ENCODE measurements at regions not wholly inside any gene's neighbourhood (a gene's known extent, or its start where the extent isn't known, plus 50 kb on each side); places are given as distances from the start of the nearest gene placed in this dataset.

- Histone ChIP-seq H3K36me3 (no peaks in the 10 kb centered on the region), H3K27ac (peak overlapping the region; percentile 66 to 69), H3K9me3 (no peaks in the 10 kb centered on the region), H3K4me1 (peaks cover 4 to 42% (median 30%) of the 10 kb centered on the region in 4 donors), H3K27me3 (no peaks in the 10 kb centered on the region), H3K4me3 (no peak overlapping the region)
- no peak for DNase-seq
- intact Hi-C loops (cut with DNase I; ENCODE audit: low total_unique reads) = no loop called here
- no peak for TF ChIP-seq CTCF (IDR thresholded peaks at IDR 0.05)
Measured at GRCh38 chr3:27590437-27591298, 106.5 kb upstream of the SLC4A7 start.

GRCh38 chr3:27589795-27590194 is 105.6 kb upstream of the SLC4A7 start:
- Histone ChIP-seq H3K4me3 (no peak overlapping the region), H3K36me3 (no peaks in the 10 kb centered on the region), H3K9me3 (no peaks in the 10 kb centered on the region), H3K27ac (peak overlapping the region; percentile 66 to 69), H3K4me1 (peaks cover 4 to 39% (median 29%) of the 10 kb centered on the region in 4 donors), H3K27me3 (no peaks in the 10 kb centered on the region)
- DNase-seq = no peak
- intact Hi-C loops (cut with DNase I; ENCODE audit: low total_unique reads) = no loop called here
- no peak for TF ChIP-seq CTCF (IDR thresholded peaks at IDR 0.05)

GRCh38 chr3:27585429-27585828 is 101.2 kb upstream of the SLC4A7 start:
- H3K27ac ChIP-seq = no peak overlapping the region

DNA sequence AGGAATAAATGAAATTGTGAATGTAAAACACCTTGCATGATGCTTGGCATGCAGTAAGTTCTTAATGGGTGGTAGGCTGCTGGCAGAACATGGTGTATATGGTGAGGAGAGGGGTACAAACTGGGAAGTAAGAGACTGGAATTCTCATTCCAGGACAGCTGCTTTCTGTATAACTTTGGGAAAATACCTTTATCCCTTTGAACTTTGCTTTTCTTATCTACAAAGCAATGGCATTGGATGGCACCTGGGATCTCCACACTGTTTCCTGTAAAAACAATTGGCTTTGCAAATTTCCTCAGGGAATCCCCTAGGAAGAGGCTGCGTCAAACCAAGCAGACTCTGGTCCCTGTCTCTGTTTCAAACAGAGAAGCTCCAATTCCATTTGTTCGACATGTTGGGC is 100.7 kb upstream of the SLC4A7 start:
- no peak overlapping the region for H3K4me3 ChIP-seq
- H3K27ac ChIP-seq = no peak overlapping the region
- TF ChIP-seq CTCF (IDR thresholded peaks at IDR 0.05) = no peak
- no peaks in the 10 kb centered on the region for H3K9me3 ChIP-seq
- no peak for DNase-seq
- no peaks in the 10 kb centered on the region for H3K36me3 ChIP-seq
- H3K27me3 ChIP-seq = no peaks in the 10 kb centered on the region
- peaks cover under 1 to 6% (median 4%) of the 10 kb centered on the region in 4 donors for H3K4me1 ChIP-seq
- intact Hi-C loops (cut with DNase I; ENCODE audit: low total_unique reads) = no loop called here

More at GRCh38 chr3:27585429-27585828, 101.2 kb upstream of the SLC4A7 start:
- Histone ChIP-seq H3K36me3 (no peaks in the 10 kb centered on the region), H3K9me3 (no peaks in the 10 kb centered on the region), H3K4me1 (peaks cover 4 to 12% (median 10%) of the 10 kb centered on the region in 4 donors), H3K4me3 (no peak overlapping the region), H3K27me3 (no peaks in the 10 kb centered on the region)
- intact Hi-C loops (cut with DNase I; ENCODE audit: low total_unique reads) = no loop called here
- no peak for TF ChIP-seq CTCF (IDR thresholded peaks at IDR 0.05)
- DNase-seq = no peak

DNA sequence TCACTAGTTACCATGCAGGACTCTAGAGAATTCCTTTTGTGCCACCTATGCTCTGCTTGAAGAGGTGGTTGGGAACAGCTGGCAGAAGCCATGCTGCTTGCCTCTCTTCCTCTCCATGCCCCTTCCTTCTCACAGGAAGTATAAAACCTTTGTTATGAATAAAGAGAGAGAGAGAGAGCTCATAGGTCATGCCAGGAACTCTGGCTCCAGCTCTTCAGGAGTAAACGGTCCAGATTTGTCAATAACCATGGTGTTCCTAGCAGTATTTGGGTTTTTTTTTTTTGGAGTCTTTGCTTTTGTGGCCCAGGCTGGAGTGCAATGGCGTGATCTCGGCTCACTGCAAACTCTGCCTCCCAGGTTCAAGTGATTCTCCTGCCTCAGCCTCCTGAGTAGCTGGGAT is 97.7 kb upstream of the SLC4A7 start:
- no peaks in the 10 kb centered on the region for H3K36me3 ChIP-seq
- intact Hi-C loops (cut with DNase I; ENCODE audit: low total_unique reads) = no loop called here
- H3K27me3 ChIP-seq = no peaks in the 10 kb centered on the region
- no peaks in the 10 kb centered on the region for H3K9me3 ChIP-seq
- TF ChIP-seq CTCF (IDR thresholded peaks at IDR 0.05) = no peak
- no peak overlapping the region for H3K4me3 ChIP-seq
- H3K27ac ChIP-seq = no peak overlapping the region
- H3K4me1 ChIP-seq = peaks cover 0 to 21% (median 17%) of the 10 kb centered on the region in 4 donors
- DNase-seq = no peak
